Upper lobe of left lung (tissue), 6 donors: ENCODE measurements at regions not wholly inside any gene's neighbourhood (a gene's known extent, or its start where the extent isn't known, plus 50 kb on each side); places are given as distances from the start of the nearest gene placed in this dataset.

ENCODE experiments used
- ATAC-seq, 2 donors: fragments of 200-7000 bp; cut with Tn5 transposase; one replicate each; pipeline ENCODE4 v1.9.1; 2022; ENCODE audit warnings: mild to moderate bottlenecking in 2 of 2, moderate library complexity in 2 of 2; ENCODE audit not compliant: low FRiP score in 2 of 2
- DNase-seq, 2 donors: peaks; one replicate each; pipeline ENCODE4 v3.0.0-alpha.2; 2019 to 2020
- H3K27ac ChIP-seq, 4 donors: fragments of 200-600 bp; sonication (generic); one replicate each; pipeline ENCODE4 v1.5.1; 2016 to 2019
- H3K27me3 ChIP-seq, 4 donors: fragments of 200-600 bp; sonication (generic); one replicate each; pipeline ENCODE4 v1.5.1; 2017 to 2019
- H3K36me3 ChIP-seq, 4 donors: fragments of 200-600 bp; sonication (generic); one replicate each; pipeline ENCODE4 v1.5.1; 2016 to 2019
- H3K4me1 ChIP-seq, 4 donors: fragments of 200-600 bp; sonication (generic); one replicate each; pipeline ENCODE4 v1.5.1; 2018 to 2019
- H3K4me3 ChIP-seq, 4 donors: fragments of 200-600 bp; sonication (generic); one replicate each; pipeline ENCODE4 v1.5.1; 2017 to 2019; ENCODE audit warnings: mild to moderate bottlenecking in 2 of 4, moderate library complexity in 1 of 4
- H3K9me3 ChIP-seq, 4 donors: fragments of 200-600 bp; sonication (generic); one replicate each; pipeline ENCODE4 v1.5.1; 2018 to 2019
- CTCF ChIP-seq, 6 experiments: fragments of 450-650 bp in 4 of 6; fragments of 200-600 bp in 2 of 6; sonication (generic) in 2 of 6; IDR thresholded peaks; one replicate each; pipeline ENCODE4 v1.5.1; 2016 to 2019; ENCODE audit warnings: antibody characterized with exemption in 6 of 6
- EP300 ChIP-seq, 4 donors: sonication (generic); formaldehyde crosslinking; IDR thresholded peaks; one replicate each; pipeline ENCODE4 v1.5.1; 2017; ENCODE audit warnings: antibody characterized with exemption in 4 of 4, control low read depth in 2 of 4
- POLR2A ChIP-seq, 4 donors: fragments of 450-650 bp; IDR thresholded peaks; one replicate each; pipeline ENCODE4 v1.5.1; 2016 to 2017; ENCODE audit warnings: antibody characterized with exemption in 4 of 4, mild to moderate bottlenecking in 2 of 4
- POLR2AphosphoS5 ChIP-seq, 2 donors: sonication (generic); formaldehyde crosslinking; IDR thresholded peaks; one replicate each; pipeline ENCODE4 v1.5.1; 2017; ENCODE audit warnings: antibody characterized with exemption in 2 of 2
- WGBS, 2 donors: methylation state at CpG; one replicate each; pipeline ENCODE4 v1.1.5; 2017 to 2018; 5-methylcytosine and 5-hydroxymethylcytosine counted together
- donor health status: DM: no; HTN: no; CAD: no; lungs with moderate emphysema.
- donor health status: DM: no; HTN: yes; CAD: no; lungs with severe emphysema.

- ATAC-seq (no peak), DNase-seq (no peak)
- Histone ChIP-seq H3K27me3 (no peaks in the 10 kb centered on the region), H3K4me3 (no peak overlapping the region), H3K27ac (no peak overlapping the region), H3K9me3 (no peaks in the 10 kb centered on the region), H3K36me3 (no peaks in the 10 kb centered on the region), H3K4me1 (no peaks in the 10 kb centered on the region)
- 51 to 56% methylated on average over 1 of the region's 1 CpG for WGBS, 2 donors
- TF ChIP-seq POLR2A (IDR thresholded peaks at IDR 0.05) (no peak), CTCF (IDR thresholded peaks at IDR 0.05) (no peak), EP300 (IDR thresholded peaks at IDR 0.05) (no peak), POLR2AphosphoS5 (IDR thresholded peaks at IDR 0.05) (no peak)
Observed at GRCh38 chr4:171441300-171441941, 371.8 kb upstream of the GALNTL6 start.

GRCh38 chr4:171433674-171434073 is 379.5 kb upstream of the GALNTL6 start:
- Histone ChIP-seq H3K36me3 (no peaks in the 10 kb centered on the region), H3K27ac (no peak overlapping the region), H3K4me3 (no peak overlapping the region), H3K9me3 (no peaks in the 10 kb centered on the region), H3K4me1 (no peaks in the 10 kb centered on the region), H3K27me3 (no peaks in the 10 kb centered on the region)
- ATAC-seq (no peak), DNase-seq (no peak)
- no peak for TF ChIP-seq POLR2AphosphoS5 (IDR thresholded peaks at IDR 0.05)
- TF ChIP-seq CTCF (IDR thresholded peaks at IDR 0.05): no peak
- TF ChIP-seq EP300 (IDR thresholded peaks at IDR 0.05): no peak
- TF ChIP-seq POLR2A (IDR thresholded peaks at IDR 0.05): no peak

DNA sequence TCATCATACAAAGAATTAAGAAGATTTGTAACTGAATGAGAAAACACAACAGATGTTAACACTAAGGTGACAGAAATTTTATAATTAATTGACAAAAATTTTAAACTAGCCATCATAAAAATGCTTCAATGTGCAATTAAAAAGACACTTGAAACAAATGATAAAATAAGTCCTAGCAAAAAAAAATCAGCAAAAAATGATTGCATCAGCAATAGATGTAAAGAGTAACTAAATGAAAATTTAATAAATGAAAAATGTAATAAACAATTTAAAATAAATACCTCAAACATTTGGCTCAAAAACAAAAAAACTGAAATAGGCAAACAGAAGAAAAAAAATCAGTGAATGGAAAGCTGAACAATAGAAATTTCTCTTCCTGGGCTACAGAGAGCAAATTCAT is 380.7 kb upstream of the GALNTL6 start:
- Histone ChIP-seq H3K27me3 (no peaks in the 10 kb centered on the region), H3K4me1 (no peaks in the 10 kb centered on the region), H3K36me3 (no peaks in the 10 kb centered on the region), H3K4me3 (no peak overlapping the region), H3K27ac (no peak overlapping the region), H3K9me3 (no peaks in the 10 kb centered on the region)
- no peak for TF ChIP-seq POLR2A (IDR thresholded peaks at IDR 0.05)
- TF ChIP-seq POLR2AphosphoS5 (IDR thresholded peaks at IDR 0.05): no peak
- no peak for TF ChIP-seq CTCF (IDR thresholded peaks at IDR 0.05)
- no peak for TF ChIP-seq EP300 (IDR thresholded peaks at IDR 0.05)
- ATAC-seq (no peak), DNase-seq (no peak)

DNA sequence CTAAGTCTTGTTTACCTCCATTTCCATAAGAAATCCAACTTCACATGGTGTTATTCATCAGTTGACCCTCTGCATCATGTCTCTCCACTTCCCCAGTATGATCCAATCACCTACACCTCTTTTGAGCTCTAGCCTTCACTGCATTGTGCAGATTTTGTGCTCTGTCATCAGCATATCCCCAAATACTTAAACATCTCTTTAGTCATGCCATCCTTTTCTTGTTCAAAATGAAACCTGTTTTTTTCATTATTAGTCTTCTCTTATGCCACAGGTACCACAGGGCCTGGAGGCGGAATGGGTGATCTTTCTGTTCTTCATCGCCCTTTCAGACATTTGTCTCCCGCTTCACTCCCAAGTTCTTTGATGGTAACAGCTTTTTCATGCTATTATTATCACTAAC is 382.7 kb upstream of the GALNTL6 start:
- WGBS, 2 donors: 90 to 97% methylated on average over 3 of the region's 3 CpGs
- no peak for ATAC-seq
- DNase-seq: no peak
- Histone ChIP-seq H3K4me1 (no peaks in the 10 kb centered on the region), H3K27ac (no peak overlapping the region), H3K9me3 (no peaks in the 10 kb centered on the region), H3K36me3 (no peaks in the 10 kb centered on the region), H3K27me3 (no peaks in the 10 kb centered on the region), H3K4me3 (no peak overlapping the region)
- TF ChIP-seq EP300 (IDR thresholded peaks at IDR 0.05): no peak
- no peak for TF ChIP-seq CTCF (IDR thresholded peaks at IDR 0.05)
- TF ChIP-seq POLR2A (IDR thresholded peaks at IDR 0.05): no peak
- TF ChIP-seq POLR2AphosphoS5 (IDR thresholded peaks at IDR 0.05): no peak

DNA sequence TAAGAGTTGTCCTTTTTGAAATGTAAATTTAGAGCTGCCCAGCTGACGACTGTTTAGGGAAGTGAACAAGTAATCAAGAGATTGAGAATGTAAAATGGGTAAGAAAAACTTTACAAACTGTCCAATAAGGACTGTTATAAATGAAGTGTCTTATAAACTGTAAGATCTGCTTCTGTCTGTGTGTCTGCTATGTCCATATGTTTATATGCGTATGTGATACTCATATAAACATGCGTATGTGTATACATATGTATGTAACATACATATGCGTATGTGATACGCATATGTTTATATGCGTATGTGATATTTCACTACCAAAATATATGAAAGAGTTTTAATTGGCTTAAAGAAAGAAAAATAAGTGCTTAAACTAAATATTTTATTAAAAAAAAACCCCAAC is 416.0 kb upstream of the GALNTL6 start:
- Histone ChIP-seq H3K36me3 (no peaks in the 10 kb centered on the region), H3K4me3 (no peak overlapping the region), H3K27me3 (no peaks in the 10 kb centered on the region), H3K27ac (no peak overlapping the region), H3K9me3 (no peaks in the 10 kb centered on the region), H3K4me1 (no peaks in the 10 kb centered on the region)
- TF ChIP-seq POLR2AphosphoS5 (IDR thresholded peaks at IDR 0.05) (no peak), EP300 (IDR thresholded peaks at IDR 0.05) (no peak), CTCF (IDR thresholded peaks at IDR 0.05) (no peak), POLR2A (IDR thresholded peaks at IDR 0.05) (no peak)
- DNase-seq (no peak), ATAC-seq (no peak)
- 83% methylated on average over 6 of the region's 6 CpGs for WGBS, 2 donors
